NCI-H1092 (cell line): ENCODE measurements at regions not wholly inside any gene's neighbourhood (a gene's known extent, or its start where the extent isn't known, plus 50 kb on each side); places are given as distances from the start of the nearest gene placed in this dataset.

Experiments
- DNase-seq: peaks from one replicate; lab custom pipeline; 2025; lab: John Stamatoyannopoulos, UW

GRCh38 chr10:110375121-110375520 is 70.4 kb upstream of the SMNDC1 start:
- DNase-seq, result no peak

DNA sequence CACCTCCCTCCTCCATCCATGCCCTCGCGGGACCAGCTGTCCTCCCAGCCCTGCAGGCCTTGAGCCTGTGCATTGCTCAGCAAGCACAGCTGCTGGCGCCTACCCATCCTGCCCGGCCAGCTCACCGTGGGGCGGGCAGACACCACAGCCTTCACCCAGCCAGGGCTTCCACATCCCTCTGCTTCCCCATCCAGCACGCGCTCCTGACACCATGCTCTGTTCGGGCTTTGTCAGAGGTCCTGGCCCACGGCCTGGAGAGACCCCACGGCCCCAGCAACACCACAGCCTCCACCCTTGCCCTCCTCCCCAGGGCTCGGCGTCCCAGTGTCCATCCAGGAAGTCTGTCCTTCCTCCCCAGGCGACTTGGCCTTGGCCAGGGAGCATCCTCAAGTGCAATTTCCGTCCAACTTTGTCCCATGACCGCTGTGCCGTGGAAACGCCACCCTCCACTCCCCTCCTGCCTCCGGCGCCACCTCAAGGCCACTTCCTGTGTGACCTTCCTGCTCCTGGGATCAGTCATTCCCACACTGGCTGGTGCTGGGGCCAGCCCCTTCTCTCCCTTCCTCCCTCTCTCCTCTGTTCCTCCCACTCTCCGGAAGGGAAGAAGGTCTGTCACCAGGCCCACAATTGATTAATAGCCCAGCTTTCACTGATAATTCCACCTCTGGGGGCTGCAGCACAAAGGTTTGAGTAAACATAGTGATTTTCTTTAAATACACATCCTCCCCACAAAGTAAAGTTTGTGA is 71.5 kb upstream of the SMNDC1 start:
- no peak for DNase-seq

DNA sequence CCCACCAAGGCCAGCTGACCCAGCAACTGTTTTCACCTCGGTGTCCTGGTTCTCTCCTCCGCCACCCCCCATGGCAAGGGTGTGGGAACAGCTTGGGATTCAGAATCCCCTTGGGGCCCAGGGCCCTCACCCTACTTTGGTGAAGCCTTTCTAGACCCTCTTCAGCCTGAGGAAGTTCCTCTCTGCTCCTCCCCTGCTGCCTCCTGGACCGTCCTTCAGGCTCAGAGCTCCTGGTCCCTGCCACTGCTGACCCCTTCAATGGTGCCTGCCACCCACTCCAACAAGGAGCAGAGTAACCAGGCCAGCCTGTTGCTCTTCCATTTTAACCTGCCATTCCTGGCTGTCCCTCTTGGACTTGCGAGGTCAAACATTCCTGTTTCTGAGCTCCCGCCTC is 72.0 kb upstream of the SMNDC1 start:
- DNase-seq, result no peak

GRCh38 chr10:110378006-110378405 is 73.3 kb upstream of the SMNDC1 start:
- DNase-seq, result no peak

- DNase-seq, result no peak
Measured at GRCh38 chr10:110378533-110379108, 73.9 kb upstream of the SMNDC1 start.

- DNase-seq, result no peak
Measured at GRCh38 chr10:110379831-110380230, 75.1 kb upstream of the SMNDC1 start.

GRCh38 chr10:110380293-110380692 is 75.6 kb upstream of the SMNDC1 start:
- no peak for DNase-seq

DNA sequence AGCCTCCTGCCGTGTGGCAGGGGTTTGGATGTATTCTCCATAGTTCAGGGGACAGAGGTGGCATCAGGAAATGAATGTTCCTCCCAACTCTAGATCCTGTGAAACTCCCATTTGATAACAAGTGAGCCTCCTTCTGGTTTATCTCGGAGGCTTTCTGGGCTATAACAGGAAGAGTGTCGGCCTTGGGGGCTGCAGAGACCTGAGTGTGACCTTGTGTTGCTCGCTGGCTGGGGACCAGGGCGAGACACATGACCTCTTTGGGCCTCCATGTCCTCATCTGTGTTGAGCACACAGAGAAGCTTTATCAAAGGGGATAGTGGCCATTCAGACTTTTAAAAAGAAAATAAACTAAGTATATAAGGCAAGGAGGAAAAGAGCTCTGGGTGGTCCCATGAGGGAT is 78.0 kb upstream of the SMNDC1 start:
- no peak for DNase-seq

DNA sequence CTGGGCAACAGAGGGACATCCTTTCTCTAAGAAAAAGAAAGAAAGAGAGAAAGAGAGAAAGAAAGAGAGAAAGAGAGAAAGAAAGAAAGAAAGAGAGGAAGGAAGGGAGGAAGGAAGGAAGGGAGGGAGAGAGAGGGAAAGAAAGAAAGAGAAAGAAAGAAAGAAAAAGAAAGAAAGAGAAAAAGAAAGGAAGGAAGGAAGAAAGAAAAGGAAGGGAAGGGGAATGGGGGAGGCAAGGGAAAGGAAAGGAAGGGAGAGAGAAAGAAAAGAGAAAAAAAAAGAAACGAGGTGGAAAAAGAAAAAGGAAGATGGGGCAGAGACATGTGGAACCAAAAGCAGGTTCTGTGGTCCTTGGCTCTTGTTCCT is 82.9 kb upstream of the SMNDC1 start:
- no peak for DNase-seq

DNA sequence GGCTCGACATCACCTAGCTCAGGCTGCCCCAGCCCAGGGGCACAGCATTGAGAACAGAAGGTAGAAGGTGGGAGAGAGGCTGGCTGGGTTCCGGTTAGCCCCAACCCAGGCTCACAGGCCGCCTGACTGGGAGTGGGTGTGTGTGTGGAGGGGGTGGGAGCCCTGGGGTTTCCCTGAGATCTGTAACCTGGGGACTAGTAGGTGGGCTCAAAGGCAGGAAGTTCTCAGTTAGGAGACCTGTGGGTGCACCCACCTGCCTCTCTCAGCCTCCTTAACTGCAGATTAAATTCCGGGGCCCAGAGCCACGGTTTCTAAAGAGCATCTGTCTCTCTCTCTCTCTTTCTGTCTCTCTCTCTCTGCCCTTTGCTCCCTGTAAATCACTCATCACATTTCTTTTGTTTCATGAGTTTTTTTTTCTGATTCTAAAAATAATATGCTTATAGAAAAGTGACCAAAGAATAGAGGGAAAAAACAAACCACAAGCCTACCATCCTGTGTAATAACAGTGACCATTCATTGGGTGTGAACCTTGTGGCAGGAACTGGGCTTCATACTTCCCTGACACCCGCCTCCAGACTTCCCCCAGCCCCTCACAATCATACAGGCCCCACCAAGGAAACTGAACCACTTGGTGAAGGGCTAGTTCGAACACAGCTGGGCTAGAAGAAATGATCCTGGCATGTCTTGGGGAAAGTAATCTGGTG is 83.4 kb upstream of the SMNDC1 start:
- DNase-seq, result no peak

DNA sequence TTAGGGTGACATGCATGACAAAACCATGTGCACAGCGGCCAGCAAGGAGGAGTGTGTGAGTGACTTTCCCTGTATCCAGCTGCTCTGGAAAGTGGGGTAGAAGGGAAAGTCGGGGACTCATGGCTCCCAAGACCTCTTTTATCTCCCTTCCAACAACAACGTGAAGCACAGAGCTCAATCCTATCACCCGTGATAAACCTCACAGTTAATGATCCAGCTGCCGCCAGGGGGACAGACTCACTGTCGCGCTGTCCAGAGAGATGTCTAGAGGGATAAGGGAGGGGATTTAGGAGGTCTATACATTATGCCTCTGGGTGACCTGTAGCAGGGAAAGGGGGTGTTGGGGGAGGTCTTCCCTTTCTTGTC is 84.0 kb upstream of the SMNDC1 start:
- no peak for DNase-seq

GRCh38 chr10:110389255-110389654 is 84.5 kb upstream of the SMNDC1 start:
- no peak for DNase-seq

GRCh38 chr10:110391541-110391940 is 86.8 kb upstream of the SMNDC1 start:
- no peak for DNase-seq

DNA sequence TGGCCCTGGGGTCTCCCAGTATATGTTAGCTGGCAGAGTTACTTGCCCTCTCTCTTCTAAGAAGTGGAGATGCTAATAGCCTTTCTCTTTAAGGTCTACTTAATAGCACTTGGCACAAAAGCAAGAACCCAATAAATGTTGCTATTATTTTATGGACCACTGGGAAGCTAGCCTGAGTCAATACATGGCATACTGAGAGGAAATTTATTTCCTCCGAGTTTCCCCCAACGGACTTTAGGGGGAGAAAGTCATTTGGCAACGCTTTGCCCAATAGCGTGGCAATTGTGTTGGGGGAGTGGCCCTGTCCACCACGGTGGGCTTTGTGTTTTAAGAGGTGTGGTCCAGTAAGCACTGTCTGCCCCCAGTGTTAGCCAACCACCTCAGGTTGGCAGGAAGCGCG is 87.4 kb upstream of the SMNDC1 start:
- peak; percentile 18 for DNase-seq

- no peak for DNase-seq
Measured at GRCh38 chr10:110392868-110393740, 88.4 kb upstream of the SMNDC1 start.

DNA sequence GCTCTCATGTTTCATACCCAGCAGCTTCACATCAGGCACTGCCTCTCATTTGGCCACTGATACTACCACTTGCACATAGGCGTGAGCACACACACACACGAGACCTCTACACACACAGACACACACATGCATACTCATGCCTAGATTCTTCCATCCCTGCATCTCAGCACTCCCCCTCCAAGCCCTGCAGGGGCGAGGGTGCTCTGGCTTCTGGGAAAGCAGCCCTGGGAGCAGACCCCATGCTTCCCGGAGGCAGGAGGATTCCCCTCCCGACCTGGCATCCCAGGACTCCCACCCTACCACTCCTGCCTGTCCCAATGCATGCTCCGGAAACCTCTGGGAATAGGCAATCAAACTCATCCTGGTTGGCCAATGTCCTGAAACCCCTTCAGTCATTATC is 89.1 kb upstream of the SMNDC1 start:
- DNase-seq, result no peak

GRCh38 chr10:110394296-110394695 is 89.6 kb upstream of the SMNDC1 start:
- DNase-seq, result no peak

GRCh38 chr10:110394898-110395297 is 90.2 kb upstream of the SMNDC1 start:
- DNase-seq, result no peak

DNA sequence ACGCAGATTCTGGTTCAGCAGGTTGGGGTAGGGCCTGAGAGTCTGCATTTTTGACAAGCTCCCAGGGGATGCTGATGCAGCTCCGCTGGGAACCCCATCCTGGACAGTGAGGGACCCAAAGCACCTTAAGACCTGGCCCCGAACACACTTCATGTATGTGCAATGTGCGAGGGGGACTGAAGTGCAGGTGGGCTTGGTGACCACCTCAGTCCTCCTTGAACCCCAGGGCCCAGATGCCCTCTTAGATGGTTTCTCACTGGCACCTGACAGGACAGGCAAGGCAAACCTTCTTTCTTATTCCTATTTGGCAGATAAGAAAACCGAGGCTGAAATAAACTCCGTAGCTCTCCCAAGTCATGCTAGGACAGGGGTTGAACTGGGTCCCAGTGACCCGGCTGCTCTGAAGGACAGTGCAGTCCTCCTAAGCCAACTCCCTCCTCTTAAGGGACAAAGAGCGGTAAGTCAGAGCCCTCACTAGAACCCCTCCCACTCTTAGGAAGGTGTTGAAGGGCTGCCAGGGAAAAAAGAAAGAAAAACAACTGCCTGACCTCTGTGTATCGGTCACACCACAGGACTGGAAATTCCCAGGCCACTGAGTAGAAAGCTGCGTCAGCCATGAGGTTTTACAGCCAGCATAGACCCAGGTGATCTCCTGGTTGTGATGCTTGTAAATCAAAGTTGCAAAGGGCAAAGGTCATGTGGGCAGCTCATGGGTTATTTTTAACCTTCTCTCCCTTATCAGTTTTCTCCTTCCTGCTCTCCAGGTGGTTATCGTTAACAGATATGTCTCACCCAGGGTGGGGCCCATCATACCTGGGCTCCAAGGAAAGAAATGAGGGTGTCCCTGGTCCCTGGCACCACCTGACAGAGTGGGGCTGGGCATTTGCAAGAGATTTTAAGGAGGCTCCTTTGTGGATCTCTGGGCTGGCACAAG is 90.9 kb upstream of the SMNDC1 start:
- DNase-seq, result no peak

GRCh38 chr10:110396284-110396651 is 91.5 kb upstream of the SMNDC1 start:
- no peak for DNase-seq

- DNase-seq, result no peak
Measured at GRCh38 chr10:110397856-110398255, 93.1 kb upstream of the SMNDC1 start.
